IMR-90 (cell line): ENCODE measurements at regions not wholly inside any gene's neighbourhood (a gene's known extent, or its start where the extent isn't known, plus 50 kb on each side); places are given as distances from the start of the nearest gene placed in this dataset.

Source experiments
- ATAC-seq: fragments of 200-7000 bp; cut with Tn5 transposase; 2 replicates; pipeline ENCODE4 v1.9.1; 2020; ENCODE audit warnings: low read depth, mild to moderate bottlenecking, moderate library complexity
- BruUV-seq: library from RNA; stranded (reverse); fragments of 400-500 nt; replicated peaks from 2 replicates; lab custom pipeline; 2021; lab: Mats Ljungman, UMichigan
- CTCF ChIA-PET: fragments of 300-600 bp; formaldehyde crosslinking; extraction: SDS; loops from one replicate; lab custom pipeline; 2021; ENCODE audit warnings: antibody characterized with exemption; lab: Yijun Ruan, JAX
- POLR2A ChIA-PET: fragments of 300-600 bp; sonication (Branson Sonifier 250); formaldehyde crosslinking; loops from one replicate; lab custom pipeline; 2022; ENCODE audit warnings: antibody characterized with exemption; ENCODE audit not compliant: unreplicated experiment; lab: Charles Lee
- DNase-seq: peaks from one replicate; pipeline ENCODE4 v3.0.0; 2013
- H2AFZ ChIP-seq: replicated peaks from 2 replicates; pipeline ENCODE3; 2013; ENCODE audit warnings: low read length, mild to moderate bottlenecking; ENCODE audit not compliant: poor library complexity
- H2AK5ac ChIP-seq: 2 replicates; pipeline ENCODE4 v1.6.1; 2013; ENCODE audit warnings: low read depth, low read length, inconsistent platforms
- H2AK9ac ChIP-seq: replicated peaks from 2 replicates; pipeline ENCODE3; 2013; ENCODE audit warnings: mild to moderate bottlenecking, low read depth, low read length, moderate library complexity; ENCODE audit not compliant: poor library complexity
- H2BK120ac ChIP-seq: 2 replicates; pipeline ENCODE4 v1.6.1; 2013; ENCODE audit warnings: low read depth, low read length, inconsistent platforms
- H2BK15ac ChIP-seq: 3 replicates; pipeline ENCODE4 v1.6.1; 2013; ENCODE audit warnings: low read depth, low read length, inconsistent platforms
- H2BK20ac ChIP-seq: 2 replicates; pipeline ENCODE4 v1.6.1; 2013; ENCODE audit warnings: low read depth, mild to moderate bottlenecking, inconsistent platforms, low read length, moderate library complexity
- H2BK5ac ChIP-seq: 2 replicates; pipeline ENCODE4 v1.6.1; 2013; ENCODE audit warnings: mild to moderate bottlenecking, low read depth, low read length, inconsistent platforms; ENCODE audit not compliant: poor library complexity, severe bottlenecking
- H3K14ac ChIP-seq: replicated peaks from 2 replicates; pipeline ENCODE4 v1.6.1; 2013; ENCODE audit warnings: low read depth, low read length, inconsistent platforms
- H3K18ac ChIP-seq: 2 replicates; pipeline ENCODE4 v1.6.1; 2013; ENCODE audit warnings: low read depth, low read length, control low read depth
- H3K23ac ChIP-seq: 2 replicates; pipeline ENCODE4 v1.6.1; 2013; ENCODE audit warnings: low read depth, low read length, inconsistent platforms
- H3K27ac ChIP-seq: 2 replicates; pipeline ENCODE4 v1.5.1; 2013; ENCODE audit warnings: mild to moderate bottlenecking, control low read depth, low read length; ENCODE audit not compliant: insufficient read depth
- H3K27me3 ChIP-seq: 2 replicates; pipeline ENCODE4 v1.6.1; 2013; ENCODE audit warnings: low read length; ENCODE audit not compliant: control insufficient read depth, insufficient read depth
- H3K36me3 ChIP-seq: 2 replicates; pipeline ENCODE4 v1.6.1; 2013; ENCODE audit warnings: low read length, mixed read lengths; ENCODE audit not compliant: control insufficient read depth, insufficient read depth
- H3K4ac ChIP-seq: 2 replicates; pipeline ENCODE4 v1.6.1; 2013; ENCODE audit warnings: low read depth, low read length, inconsistent platforms
- H3K4me1 ChIP-seq: 2 replicates; pipeline ENCODE4 v1.6.1; 2013; ENCODE audit warnings: low read length, mixed read lengths; ENCODE audit not compliant: control insufficient read depth, insufficient read depth
- H3K4me2 ChIP-seq: 2 replicates; pipeline ENCODE4 v1.6.1; 2013; ENCODE audit warnings: low read depth, mild to moderate bottlenecking, control low read depth, low read length, moderate library complexity
- H3K4me3 ChIP-seq: 2 replicates; pipeline ENCODE4 v1.5.1; 2013; ENCODE audit warnings: low read depth, mild to moderate bottlenecking, control low read depth, low read length, moderate library complexity; ENCODE audit not compliant: insufficient read depth
- H3K56ac ChIP-seq: 2 replicates; pipeline ENCODE4 v1.6.1; 2013; ENCODE audit warnings: low read length, inconsistent platforms; ENCODE audit not compliant: insufficient read depth; ENCODE audit errors: extremely low read depth
- H3K79me1 ChIP-seq, 2 experiments: 2 replicates each; pipeline ENCODE4 v1.6.1; 2013; ENCODE audit warnings: low read length in 2 of 2, inconsistent platforms in 1 of 2, low read depth in 1 of 2
- H3K9ac ChIP-seq: 2 replicates; pipeline ENCODE4 v1.6.1; 2013; ENCODE audit warnings: low read depth, low read length, control low read depth
- H3K9me1 ChIP-seq: 2 replicates; pipeline ENCODE4 v1.6.1; 2013; ENCODE audit warnings: low read length, inconsistent platforms; ENCODE audit not compliant: insufficient read depth
- H3K9me3 ChIP-seq: 2 replicates; pipeline ENCODE4 v1.6.1; 2013; ENCODE audit warnings: low read length; ENCODE audit not compliant: control insufficient read depth, insufficient read depth
- H4K20me1 ChIP-seq: 2 replicates; pipeline ENCODE4 v1.6.1; 2013; ENCODE audit warnings: low read length, inconsistent platforms; ENCODE audit not compliant: insufficient read depth
- H4K5ac ChIP-seq: 2 replicates; pipeline ENCODE4 v1.6.1; 2013; ENCODE audit warnings: mild to moderate bottlenecking, low read depth, low read length, control low read depth
- H4K8ac ChIP-seq, 2 experiments: 2 replicates each; pipeline ENCODE4 v1.6.1; 2013; ENCODE audit warnings: low read depth in 2 of 2, low read length in 2 of 2, control low read depth in 1 of 2, inconsistent platforms in 1 of 2
- H4K91ac ChIP-seq: 2 replicates; pipeline ENCODE4 v1.6.1; 2013; ENCODE audit warnings: low read depth, low read length, inconsistent platforms; ENCODE audit not compliant: insufficient read depth
- BHLHE40 ChIP-seq: fragments of 150-350 bp; IDR thresholded peaks from 2 replicates; pipeline ENCODE4 v1.6.1; 2016; ENCODE audit warnings: mild to moderate bottlenecking, low read depth, low read length
- CEBPB ChIP-seq: IDR thresholded peaks from 2 replicates; pipeline ENCODE4 v1.6.1; 2012; ENCODE audit warnings: low read depth, low read length, improper control_type of control experiment
- CHD1 ChIP-seq: IDR thresholded peaks from 2 replicates; pipeline ENCODE4 v1.6.1; 2012; ENCODE audit warnings: low read depth, low read length, improper control_type of control experiment
- CTCF ChIP-seq: conservative IDR thresholded peaks from 2 replicates; pipeline ENCODE4 v1.5.1; 2012; ENCODE audit warnings: mild to moderate bottlenecking, low read depth, low read length, improper control_type of control experiment
- ELK1 ChIP-seq: fragments of 150-350 bp; IDR thresholded peaks from 2 replicates; pipeline ENCODE4 v1.6.1; 2016; ENCODE audit warnings: low read depth, mild to moderate bottlenecking, low read length, moderate library complexity, borderline replicate concordance
- FOS ChIP-seq: fragments of 150-350 bp; IDR thresholded peaks from 2 replicates; pipeline ENCODE4 v1.6.1; 2016; ENCODE audit warnings: low read depth, low read length
- MAFK ChIP-seq: IDR thresholded peaks from 2 replicates; pipeline ENCODE4 v1.6.1; 2012; ENCODE audit warnings: low read depth, low read length, improper control_type of control experiment
- MAZ ChIP-seq: IDR thresholded peaks from 2 replicates; pipeline ENCODE4 v1.6.1; 2012; ENCODE audit warnings: low read depth, mild to moderate bottlenecking, low read length, improper control_type of control experiment, moderate library complexity, borderline replicate concordance
- NFE2L2 ChIP-seq: fragments of 150-350 bp; IDR thresholded peaks from 2 replicates; pipeline ENCODE4 v1.6.1; 2016; ENCODE audit warnings: low read depth, mild to moderate bottlenecking, low read length
- POLR2A ChIP-seq: IDR thresholded peaks from 2 replicates; pipeline ENCODE4 v1.6.1; 2012; ENCODE audit warnings: mild to moderate bottlenecking, low read depth, low read length
- RAD21 ChIP-seq: IDR thresholded peaks from 2 replicates; pipeline ENCODE4 v1.6.1; 2012; ENCODE audit warnings: low read length, improper control_type of control experiment
- RCOR1 ChIP-seq: IDR thresholded peaks from 2 replicates; pipeline ENCODE4 v1.6.1; 2012; ENCODE audit warnings: mild to moderate bottlenecking, low read length, improper control_type of control experiment; ENCODE audit not compliant: insufficient replicate concordance
- RFX5 ChIP-seq: IDR thresholded peaks from 2 replicates; pipeline ENCODE4 v1.8.0; 2012; ENCODE audit warnings: low read depth, mild to moderate bottlenecking, low read length, moderate library complexity
- SMC3 ChIP-seq: fragments of 150-350 bp; IDR thresholded peaks from 2 replicates; pipeline ENCODE4 v1.6.1; 2016; ENCODE audit warnings: low read depth, mild to moderate bottlenecking, antibody characterized with exemption, low read length, moderate library complexity
- WGBS, 2 experiments: methylation state at CpG; one replicate each; pipeline versions ENCODE4 v1.1.5 to v1.1.7; 2013; ENCODE audit warnings: missing lambda C conversion rate in 2 of 2; ENCODE audit not compliant: insufficient read length in 1 of 2; ENCODE audit errors: extremely low coverage in 2 of 2; 5-methylcytosine and 5-hydroxymethylcytosine counted together
- dilution Hi-C: fragments of 300-500 bp; cut with HindIII; formaldehyde crosslinking; loops from one replicate; pipeline ENCODE4 v1.14.3; 2018; ENCODE audit warnings: low sequenced_read_pairs; ENCODE audit not compliant: unreplicated experiment
- in situ Hi-C: fragments of 300-500 bp; cut with MboI; formaldehyde crosslinking; loops from 3 replicates; pipeline ENCODE4 v1.14.3; 2019; ENCODE audit warnings: low sequenced_read_pairs, inconsistent platforms, mixed read lengths
- intact Hi-C: fragments of 100-400 bp; cut with micrococcal nuclease; formaldehyde crosslinking; loops from 2 replicates; pipeline ENCODE4 v1.10.0; 2022
- TF ChIP-seq, protein P1 (sequence below): fragments of 150-350 bp; IDR thresholded peaks from 2 replicates; pipeline ENCODE4 v1.6.1; 2017; ENCODE audit warnings: mild to moderate bottlenecking, antibody characterized with exemption, low read length, low read depth

GRCh38 chr3:28136607-28137216 lies 104.7 kb upstream of the CMC1 start:
- BruUV-seq = no TSS peak
- H4K91ac ChIP-seq = no peak overlapping the region
- H3K4me3 ChIP-seq = no peak overlapping the region
- H2AK5ac ChIP-seq = no peak overlapping the region
- no peak overlapping the region for H4K5ac ChIP-seq
- no peaks in the 10 kb centered on the region for H3K4me1 ChIP-seq
- H3K36me3 ChIP-seq = no peaks in the 10 kb centered on the region
- H3K27ac ChIP-seq = no peak overlapping the region
- no peak overlapping the region for H3K18ac ChIP-seq
- ATAC-seq (no peak), DNase-seq (no peak)
- H3K4me2 ChIP-seq = no peak overlapping the region
- H3K79me1 ChIP-seq = no peaks in the 10 kb centered on the region
- H4K8ac ChIP-seq = no peak overlapping the region
- H4K20me1 ChIP-seq = no peaks in the 10 kb centered on the region
- H2AK9ac ChIP-seq = no peak overlapping the region
- H3K9me3 ChIP-seq = no peaks in the 10 kb centered on the region
- TF ChIP-seq RAD21 = no peak
- no peak for TF ChIP-seq RFX5
- TF ChIP-seq, protein P1, sequence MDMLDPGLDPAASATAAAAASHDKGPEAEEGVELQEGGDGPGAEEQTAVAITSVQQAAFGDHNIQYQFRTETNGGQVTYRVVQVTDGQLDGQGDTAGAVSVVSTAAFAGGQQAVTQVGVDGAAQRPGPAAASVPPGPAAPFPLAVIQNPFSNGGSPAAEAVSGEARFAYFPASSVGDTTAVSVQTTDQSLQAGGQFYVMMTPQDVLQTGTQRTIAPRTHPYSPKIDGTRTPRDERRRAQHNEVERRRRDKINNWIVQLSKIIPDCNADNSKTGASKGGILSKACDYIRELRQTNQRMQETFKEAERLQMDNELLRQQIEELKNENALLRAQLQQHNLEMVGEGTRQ = no peak
- no peak for TF ChIP-seq BHLHE40
- no peak for TF ChIP-seq CHD1
- no peak for TF ChIP-seq NFE2L2
- TF ChIP-seq ELK1 = no peak
- TF ChIP-seq MAZ = no peak
- TF ChIP-seq POLR2A = no peak
- no peak for TF ChIP-seq FOS
- TF ChIP-seq RCOR1 = no peak
- TF ChIP-seq CTCF = no peak
- no peak for TF ChIP-seq MAFK
- no peak for TF ChIP-seq CEBPB
- no peak for TF ChIP-seq SMC3
- dilution Hi-C loops (no loop called here), intact Hi-C loops (no loop called here), in situ Hi-C loops (no loop called here)
- no peak overlapping the region for H3K9ac ChIP-seq
- H2BK15ac ChIP-seq = no peak overlapping the region
- H3K9me1 ChIP-seq = no peaks in the 10 kb centered on the region
- H3K14ac ChIP-seq = no peak overlapping the region
- H2AFZ ChIP-seq = no peak overlapping the region
- no peak overlapping the region for H2BK120ac ChIP-seq
- no peaks in the 10 kb centered on the region for H3K27me3 ChIP-seq
- WGBS, 2 experiments = 22% methylated on average over 1 of the region's 2 CpGs; no CpG with 5 or more reads in 1 of the 2 experiments
- POLR2A ChIA-PET = no interaction called here
- CTCF ChIA-PET = no interaction called here
- H3K4ac ChIP-seq = no peak overlapping the region
- no peak overlapping the region for H2BK20ac ChIP-seq
- H3K23ac ChIP-seq = no peak overlapping the region
- no peak overlapping the region for H3K56ac ChIP-seq
- no peak overlapping the region for H2BK5ac ChIP-seq
